ENCODE measurements at regions not wholly inside any gene's neighbourhood (a gene's known extent, or its start where the extent isn't known, plus 50 kb on each side); places are given as distances from the start of the nearest gene placed in this dataset.

DNA sequence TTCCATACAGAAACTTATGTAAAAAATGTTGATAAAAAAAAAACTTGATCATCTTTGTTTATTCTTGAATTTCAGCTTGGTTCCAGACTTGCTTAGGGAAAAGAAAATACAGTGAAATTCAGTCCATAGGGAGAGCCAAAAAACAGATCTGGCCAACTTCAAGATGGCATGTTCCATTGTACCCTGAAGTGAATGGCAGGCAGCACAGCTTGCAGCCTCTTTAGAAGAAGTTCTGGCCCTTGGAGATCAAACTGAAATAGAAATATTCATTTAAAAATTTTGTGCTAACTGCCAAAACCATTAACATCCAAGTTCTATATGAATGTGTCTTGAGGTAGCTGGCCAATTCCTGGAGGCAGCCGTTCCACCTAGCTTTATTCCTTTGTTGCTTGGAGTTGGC, 448.4 kb downstream of the EPM2A start:
- Histone ChIP-seq H3K14ac (ENCODE audit: insufficient read depth, low read length) (no peak overlapping the region), H2BK20ac (ENCODE audit: low read depth, low read length, poor library complexity, severe bottlenecking) (no peak overlapping the region), H4K5ac (ENCODE audit: insufficient read length, low read depth, low read length) (no peak overlapping the region), H3K56ac (ENCODE audit: insufficient read length, low read depth, low read length) (no peak overlapping the region), H3K9ac (ENCODE audit: extremely low read depth, insufficient read length, low read length) (no peak overlapping the region), H3K4ac (ENCODE audit: low read depth, low read length) (no peak overlapping the region), H2AFZ (ENCODE audit: low read length) (no peak overlapping the region), H3K4me2 (ENCODE audit: insufficient read depth, insufficient read length, low read length) (no peak overlapping the region), H3K27me3 (ENCODE audit: insufficient read depth, low read length) (no peaks in the 10 kb centered on the region), H3T11ph (ENCODE audit: low read length) (no peak overlapping the region), H2BK120ac (ENCODE audit: low read depth, low read length, poor library complexity, severe bottlenecking) (no peak overlapping the region), H3K9me3 (ENCODE audit: control insufficient read depth, low read depth, low read length) (no peaks in the 10 kb centered on the region), H3K27ac (ENCODE audit: insufficient read length, low read depth, low read length) (no peak overlapping the region), H3K79me2 (ENCODE audit: insufficient read depth, low read length) (no peaks in the 10 kb centered on the region), H3K23me2 (ENCODE audit: insufficient read length, low read depth, low read length, poor library complexity, severe bottlenecking) (no peaks in the 10 kb centered on the region), H3K18ac (ENCODE audit: insufficient read length, low read depth, low read length) (no peak overlapping the region), H2BK15ac (ENCODE audit: low read depth, low read length) (no peak overlapping the region), H2BK12ac (ENCODE audit: insufficient read length, low read depth, low read length) (no peak overlapping the region), H3K79me1 (ENCODE audit: insufficient read depth, low read depth, low read length, poor library complexity, severe bottlenecking) (no peaks in the 10 kb centered on the region), H3K4me1 (ENCODE audit: insufficient read depth, low read length) (no peaks in the 10 kb centered on the region), H2AK5ac (ENCODE audit: insufficient read length, low read length) (no peak overlapping the region), H3K23ac (ENCODE audit: insufficient read length, low read depth, low read length) (no peak overlapping the region), H4K8ac (replicated peaks; ENCODE audit: insufficient read length, low read depth, low read length) (no peak overlapping the region), H4K91ac (ENCODE audit: insufficient read length, low read depth, low read length) (no peak overlapping the region), H4K20me1 (ENCODE audit: control insufficient read depth, insufficient read depth, insufficient read length) (no peaks in the 10 kb centered on the region), H2BK5ac (ENCODE audit: insufficient read length, low read length) (no peak overlapping the region)
- no CpG with 5 or more reads among the region's 1 CpG for WGBS (ENCODE audit: extremely low coverage, insufficient read length, low lambda C conversion rate)
- Mint-ChIP-seq H3K4me3 (no peak overlapping the region), H3K4me1 (peaks cover 7 to 10% of the 10 kb centered on the region in 2 experiments), H3K27ac (no peak overlapping the region; a peak in 1 of 7 replicates), H3K36me3 (ENCODE audit: insufficient read depth in 1 of 3, low read depth in 3 of 3) (no peaks in the 10 kb centered on the region), H3K27me3 (ENCODE audit: low read depth) (no peaks in the 10 kb centered on the region), H3K9me3 (0 out of 5 replicates have a peak, but pooled peaks cover 0 to 2% of the 10 kb centered on the region in 2 experiments)
- no peak for DNase-seq
- TF ChIP-seq, protein P1, sequence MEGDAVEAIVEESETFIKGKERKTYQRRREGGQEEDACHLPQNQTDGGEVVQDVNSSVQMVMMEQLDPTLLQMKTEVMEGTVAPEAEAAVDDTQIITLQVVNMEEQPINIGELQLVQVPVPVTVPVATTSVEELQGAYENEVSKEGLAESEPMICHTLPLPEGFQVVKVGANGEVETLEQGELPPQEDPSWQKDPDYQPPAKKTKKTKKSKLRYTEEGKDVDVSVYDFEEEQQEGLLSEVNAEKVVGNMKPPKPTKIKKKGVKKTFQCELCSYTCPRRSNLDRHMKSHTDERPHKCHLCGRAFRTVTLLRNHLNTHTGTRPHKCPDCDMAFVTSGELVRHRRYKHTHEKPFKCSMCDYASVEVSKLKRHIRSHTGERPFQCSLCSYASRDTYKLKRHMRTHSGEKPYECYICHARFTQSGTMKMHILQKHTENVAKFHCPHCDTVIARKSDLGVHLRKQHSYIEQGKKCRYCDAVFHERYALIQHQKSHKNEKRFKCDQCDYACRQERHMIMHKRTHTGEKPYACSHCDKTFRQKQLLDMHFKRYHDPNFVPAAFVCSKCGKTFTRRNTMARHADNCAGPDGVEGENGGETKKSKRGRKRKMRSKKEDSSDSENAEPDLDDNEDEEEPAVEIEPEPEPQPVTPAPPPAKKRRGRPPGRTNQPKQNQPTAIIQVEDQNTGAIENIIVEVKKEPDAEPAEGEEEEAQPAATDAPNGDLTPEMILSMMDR (conservative IDR thresholded peaks at IDR 0.05), result no peak

Data from H9 (cell line).